HT-29 (cell line): ENCODE measurements at regions not wholly inside any gene's neighbourhood (a gene's known extent, or its start where the extent isn't known, plus 50 kb on each side); places are given as distances from the start of the nearest gene placed in this dataset. TPM values are rescaled to one million over a fixed set of nuclear protein-coding genes. Genes with fewer than 3 reads are reported as not detected.
"Not testable (repeated sequence)": the region's sequence is repeated elsewhere in the genome, so short reads cannot be mapped to it uniquely, and the experiment has no call there.

ENCODE experiments used
- DNase-seq: peaks from one replicate; pipeline ENCODE4 v3.0.0-alpha.2; 2015; ENCODE audit warnings: low spot score
- small RNA-seq: library from RNA; depleted of rRNA; stranded (forward); fragments of <200 nt; gene quantifications from one replicate; pipeline ENCODE3, GENCODE V24; 2014

DNA sequence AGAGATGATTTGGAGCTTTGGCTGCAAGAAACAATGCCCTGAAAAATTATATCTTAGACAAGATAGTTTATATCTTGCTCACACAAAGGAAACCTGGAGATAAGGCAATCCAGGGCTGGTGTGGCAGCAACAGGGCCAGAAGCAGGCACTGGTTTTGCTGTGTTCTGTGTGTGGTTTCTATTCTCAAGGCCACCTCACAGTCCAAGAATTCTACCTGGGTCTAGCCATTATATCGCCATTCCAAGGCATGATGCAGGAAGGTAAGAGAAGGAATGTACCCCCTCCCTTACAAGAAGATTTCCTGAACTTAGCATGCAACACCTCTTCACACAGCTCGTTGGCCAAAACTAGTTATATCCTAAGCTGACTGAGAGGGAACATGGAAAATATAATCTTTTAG, 74.5 kb upstream of the MEGF10 start:
- DNase-seq: no peak

DNA sequence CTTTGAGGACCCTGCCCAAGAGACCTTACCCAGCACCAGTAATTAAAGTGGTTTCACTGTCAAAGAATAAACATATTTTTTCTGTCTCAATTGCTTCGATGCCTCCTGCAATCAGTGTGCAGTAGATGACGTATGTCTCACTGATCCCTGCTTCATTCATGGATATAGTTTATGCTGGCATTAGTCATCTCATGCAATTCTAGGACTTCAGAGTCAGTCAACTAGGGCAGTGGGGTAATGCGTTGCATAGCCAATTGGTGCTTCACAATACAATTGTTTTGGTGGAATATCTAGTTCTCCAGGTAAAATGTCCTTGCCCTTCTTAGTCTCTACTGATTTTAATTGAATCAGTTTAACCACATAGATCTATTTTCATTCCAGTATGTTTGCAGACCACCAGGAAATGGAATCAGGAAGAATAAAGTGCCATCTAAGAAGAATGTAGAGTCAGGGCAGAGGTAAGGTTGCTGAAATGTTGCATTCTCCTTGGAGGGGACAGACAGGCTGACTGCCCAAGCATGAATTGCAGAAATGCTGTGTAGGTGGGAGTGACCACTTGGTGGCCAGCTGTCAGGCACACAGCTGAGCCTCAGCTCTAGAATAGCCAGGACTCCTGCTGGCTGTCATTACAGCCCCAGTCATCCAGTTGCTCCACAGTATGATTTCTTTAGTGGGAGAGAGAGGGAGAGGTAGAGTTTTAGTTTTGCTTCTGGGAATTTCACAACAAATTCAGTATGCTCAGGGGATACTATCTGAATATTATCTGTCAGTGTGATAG, 73.5 kb upstream of the MEGF10 start:
- peak; percentile 22 for DNase-seq

DNA sequence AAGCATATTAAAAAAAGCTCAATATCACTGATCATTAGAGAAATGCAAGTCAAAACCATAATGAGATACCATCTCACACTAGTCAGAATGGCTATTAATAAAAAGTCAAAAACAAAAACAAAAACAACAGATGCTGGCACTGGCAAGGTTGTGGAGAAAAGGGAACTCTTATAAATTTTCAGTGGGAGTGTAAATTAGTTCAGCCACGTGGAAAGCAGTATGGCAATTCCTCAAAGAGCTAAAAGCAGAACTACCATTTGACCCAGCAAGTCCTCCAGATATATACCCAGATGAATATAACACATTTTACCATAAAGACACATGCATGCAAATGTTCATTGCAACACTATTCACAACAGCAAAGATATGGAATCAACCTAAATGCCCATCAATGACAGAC, 68.7 kb upstream of the MEGF10 start:
- DNase-seq: not testable (repeated sequence)

DNA sequence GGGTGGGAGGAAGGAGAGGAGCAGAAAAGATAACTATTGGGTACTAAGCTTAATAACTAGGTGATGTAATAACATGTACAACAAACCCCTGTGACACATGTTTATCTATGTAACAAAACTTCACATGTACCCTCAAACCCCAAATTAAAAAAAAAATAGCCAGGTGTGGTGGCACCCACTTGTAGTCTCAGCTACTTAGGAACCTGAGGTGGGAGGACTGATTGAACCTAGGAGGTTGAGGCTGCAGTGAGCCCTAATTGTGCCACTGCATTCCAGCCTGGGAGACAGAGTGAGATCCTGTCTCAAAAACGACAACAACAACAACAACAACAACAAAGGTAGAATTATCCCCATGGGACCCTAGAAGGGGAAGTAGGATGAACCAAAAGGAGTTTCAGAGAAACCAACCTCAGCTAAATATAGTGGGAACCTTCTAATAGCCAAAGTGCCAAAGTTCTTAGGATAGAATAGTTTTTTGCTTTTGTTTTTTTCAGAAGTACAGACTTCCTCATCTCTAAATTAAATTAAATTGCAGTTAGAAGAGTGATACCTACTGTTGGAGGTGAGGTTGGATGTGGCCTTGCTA, 67.9 kb upstream of the MEGF10 start:
- DNase-seq: not testable (repeated sequence)

DNA sequence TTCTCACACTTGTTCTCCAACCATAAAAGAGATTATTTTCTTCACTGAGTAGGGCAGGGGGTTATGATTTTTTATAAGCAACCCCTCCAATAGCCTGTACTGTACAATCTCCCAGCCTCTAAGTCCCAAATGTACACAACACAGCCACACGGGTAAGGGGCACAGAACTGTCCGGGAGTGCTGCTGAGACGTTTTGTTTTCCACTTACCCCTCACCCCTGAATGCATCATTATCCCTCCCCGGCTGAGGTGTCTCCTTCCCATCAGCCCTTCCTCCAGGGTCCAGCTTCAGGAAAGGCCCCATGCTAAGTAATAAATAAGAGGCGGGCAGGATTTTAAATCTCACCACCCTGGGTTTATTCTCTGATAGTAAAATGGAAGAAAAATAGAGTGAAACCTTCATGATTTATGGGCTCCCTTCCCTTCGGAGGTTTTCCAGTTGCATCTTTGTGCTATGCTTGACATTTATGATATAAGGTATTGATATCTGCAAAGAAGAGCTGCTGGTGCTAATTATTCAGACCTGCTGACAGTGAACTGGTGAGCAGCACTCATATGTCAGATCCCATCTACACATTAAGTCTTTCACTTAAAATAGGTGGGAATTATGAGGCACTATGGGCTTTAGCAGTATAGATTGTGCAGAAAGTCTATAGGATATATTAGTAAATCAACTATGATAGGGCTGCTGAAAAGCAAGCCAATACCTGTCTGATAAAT, 67.2 kb upstream of the MEGF10 start:
- no peak for DNase-seq

DNA sequence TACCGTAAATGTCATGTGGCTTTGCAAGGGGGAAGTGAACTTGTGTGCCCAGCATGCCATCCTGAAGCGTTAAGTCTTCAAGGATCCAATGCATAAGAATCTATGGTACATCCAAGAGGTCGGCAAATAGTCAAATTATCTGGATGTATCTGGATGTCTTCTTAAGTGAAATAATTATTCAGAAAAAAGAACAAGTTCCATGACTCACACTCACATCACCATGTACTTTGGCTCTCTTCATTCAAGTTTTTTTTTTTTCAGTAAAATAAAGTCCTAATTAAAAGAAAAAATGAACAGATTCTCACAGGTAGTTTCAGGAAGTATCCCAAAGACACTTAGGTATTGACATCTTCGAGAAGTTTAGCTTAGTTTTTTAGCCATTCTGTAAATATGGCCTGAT, 62.7 kb upstream of the MEGF10 start:
- no peak for DNase-seq

DNA sequence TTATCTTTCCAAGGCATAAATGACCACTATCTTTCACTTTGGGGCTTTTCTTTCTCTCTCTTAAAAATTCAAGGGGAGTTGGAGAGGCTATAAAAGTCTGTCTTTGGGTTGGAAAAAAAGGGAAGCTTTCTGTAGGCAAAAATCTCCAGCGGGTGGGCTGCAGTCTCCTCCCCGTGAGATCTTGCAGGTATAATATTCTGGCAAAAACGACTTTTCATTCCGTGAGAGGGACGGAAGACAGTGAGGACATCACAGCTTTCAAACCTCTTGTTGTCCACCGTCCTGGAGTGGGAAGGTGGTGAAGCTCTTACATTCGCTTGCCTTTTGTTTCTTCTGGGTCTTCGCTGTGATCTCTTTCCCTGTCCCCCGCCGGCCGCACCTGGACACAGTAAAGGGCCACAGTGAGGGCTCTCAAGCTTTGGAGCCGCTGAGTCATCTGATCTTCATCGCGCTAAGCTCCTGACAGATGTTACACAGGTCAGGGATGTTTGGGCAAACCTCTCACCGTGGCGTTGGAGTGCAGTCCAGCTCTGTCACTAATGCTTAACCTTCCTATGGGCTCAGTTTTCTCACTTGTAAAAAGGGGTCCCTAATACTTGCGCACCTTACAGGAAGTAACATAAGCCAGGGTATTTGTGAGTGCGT, 61.9 kb upstream of the MEGF10 start:
- DNase-seq: no peak

DNA sequence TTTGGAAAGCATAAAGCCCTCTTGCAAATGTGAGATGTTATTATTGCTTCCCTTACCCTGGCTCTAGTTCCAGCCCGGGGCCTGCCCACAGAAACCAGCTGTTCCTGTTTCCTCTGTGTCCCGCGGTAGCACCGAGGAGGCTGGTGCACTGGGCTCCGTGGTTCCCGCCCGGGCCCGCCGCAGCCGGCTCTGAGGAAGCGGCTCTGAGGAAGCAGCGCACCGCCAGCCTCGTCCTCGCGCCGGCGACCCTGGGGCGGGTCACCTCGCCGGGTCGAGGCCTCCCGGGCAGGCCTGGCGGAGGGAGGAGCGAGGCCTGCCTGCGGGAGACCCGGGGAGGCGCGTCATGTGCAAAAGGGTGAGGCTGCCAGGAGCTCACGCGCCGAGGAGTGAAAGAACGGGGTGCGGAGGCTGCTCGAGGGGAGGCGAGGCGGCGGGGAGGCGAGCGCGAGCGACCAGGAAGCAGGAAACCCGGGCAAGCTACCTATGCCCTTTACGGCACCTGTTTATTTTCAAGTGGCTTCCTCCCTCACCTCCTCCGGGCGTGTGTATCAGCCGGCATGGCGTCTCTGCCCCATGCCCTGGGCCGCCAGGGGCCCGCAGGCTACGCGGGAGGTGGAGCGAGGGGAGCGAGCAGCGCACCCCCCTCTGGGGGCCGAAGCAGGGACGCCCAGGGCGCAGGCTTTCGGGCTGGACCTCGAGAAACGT, 61.3 kb upstream of the MEGF10 start:
- peak; percentile 67 for DNase-seq

DNA sequence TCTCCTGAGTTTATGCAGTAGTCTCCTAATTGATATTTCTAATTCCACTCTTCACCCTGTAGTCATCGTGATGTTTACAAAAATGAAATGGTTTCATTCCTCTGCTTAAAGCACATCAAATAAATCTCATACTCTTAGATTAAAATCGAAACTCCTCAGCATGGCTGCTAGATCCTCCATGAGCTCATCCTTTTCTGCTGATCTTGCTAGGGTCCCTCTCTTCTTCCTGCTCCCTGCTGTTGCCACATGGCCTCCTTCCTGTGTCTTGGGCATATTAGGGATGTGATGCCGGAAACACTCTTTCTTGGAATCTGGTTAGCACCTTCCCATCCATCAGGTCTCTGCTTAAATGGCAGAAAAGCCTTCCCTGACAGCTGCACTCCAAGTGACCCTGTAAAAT, 59.5 kb upstream of the MEGF10 start:
- no peak for DNase-seq

DNA sequence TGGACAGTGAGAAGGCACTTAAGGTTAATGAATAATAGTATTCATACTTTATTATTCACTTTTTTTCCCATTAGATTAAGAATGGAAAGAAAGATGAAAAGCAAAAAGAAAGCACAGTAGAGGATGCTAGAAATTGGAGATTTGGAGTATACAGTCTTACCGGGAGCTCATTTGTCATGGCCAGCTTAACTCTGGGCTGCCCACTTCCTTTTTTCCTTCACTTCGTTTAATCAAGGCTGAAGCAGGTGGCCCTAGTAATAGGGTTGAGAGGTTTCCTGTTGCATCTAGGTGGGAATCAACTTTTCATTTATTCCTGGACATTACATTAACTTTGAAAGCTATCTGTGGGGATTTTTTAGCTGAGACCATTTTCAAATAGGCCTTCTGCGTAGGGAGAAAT, 57.0 kb upstream of the MEGF10 start:
- no peak for DNase-seq

DNA sequence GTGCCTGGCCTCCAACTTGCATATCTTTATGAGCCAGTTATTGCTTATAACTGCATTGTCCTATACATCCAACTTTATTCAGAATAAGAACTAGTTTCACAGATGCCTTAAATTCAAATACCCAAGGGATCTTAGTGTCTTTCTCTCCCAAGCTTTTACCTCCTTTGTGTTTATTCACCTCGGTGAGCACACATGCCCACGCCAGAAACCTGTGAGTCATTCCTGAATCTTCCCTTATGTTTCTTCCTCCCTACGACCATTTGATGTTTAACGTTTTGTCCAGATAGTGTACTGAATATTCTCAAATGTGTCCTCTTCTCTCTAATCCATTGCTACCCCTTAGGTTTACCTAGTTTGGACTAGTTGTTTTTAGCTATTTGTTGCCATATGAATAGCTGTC, 55.5 kb upstream of the MEGF10 start:
- no peak for DNase-seq

DNA sequence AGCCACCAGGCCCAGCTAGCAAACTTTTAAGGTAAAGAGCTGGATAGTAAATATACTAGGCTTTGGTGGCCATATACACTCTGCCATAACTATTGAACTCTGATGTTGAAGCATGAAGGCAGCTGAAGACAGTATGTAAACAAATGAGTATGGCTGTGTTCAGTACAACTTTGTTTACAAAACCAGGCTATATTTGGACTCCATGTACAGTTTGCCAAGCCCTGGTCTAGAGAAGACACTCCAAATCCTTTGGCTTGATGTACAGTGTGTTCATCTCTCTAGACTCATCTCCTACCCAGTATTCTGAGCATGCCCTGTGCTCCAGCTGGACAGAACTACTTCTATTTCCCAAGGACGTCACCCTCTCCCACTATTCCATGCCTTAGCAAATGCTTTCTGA, 54.3 kb upstream of the MEGF10 start:
- no peak for DNase-seq

Small RNAs in the stretch of these regions (small RNA-seq; reads per million reads assigned to genes)
- not detected for gene AC011416.2
- not detected for gene MRPS5P3
